NCI-H524 treated with DMSO at 0.1 percent for 48 hours (cell line): ENCODE measurements at regions not wholly inside any gene's neighbourhood (a gene's known extent, or its start where the extent isn't known, plus 50 kb on each side); places are given as distances from the start of the nearest gene placed in this dataset.
"Not testable (repeated sequence)": the region's sequence is repeated elsewhere in the genome, so short reads cannot be mapped to it uniquely, and the experiment has no call there.

Experiments
- DNase-seq: peaks from one replicate; lab custom pipeline; 2025; lab: John Stamatoyannopoulos, UW

DNA sequence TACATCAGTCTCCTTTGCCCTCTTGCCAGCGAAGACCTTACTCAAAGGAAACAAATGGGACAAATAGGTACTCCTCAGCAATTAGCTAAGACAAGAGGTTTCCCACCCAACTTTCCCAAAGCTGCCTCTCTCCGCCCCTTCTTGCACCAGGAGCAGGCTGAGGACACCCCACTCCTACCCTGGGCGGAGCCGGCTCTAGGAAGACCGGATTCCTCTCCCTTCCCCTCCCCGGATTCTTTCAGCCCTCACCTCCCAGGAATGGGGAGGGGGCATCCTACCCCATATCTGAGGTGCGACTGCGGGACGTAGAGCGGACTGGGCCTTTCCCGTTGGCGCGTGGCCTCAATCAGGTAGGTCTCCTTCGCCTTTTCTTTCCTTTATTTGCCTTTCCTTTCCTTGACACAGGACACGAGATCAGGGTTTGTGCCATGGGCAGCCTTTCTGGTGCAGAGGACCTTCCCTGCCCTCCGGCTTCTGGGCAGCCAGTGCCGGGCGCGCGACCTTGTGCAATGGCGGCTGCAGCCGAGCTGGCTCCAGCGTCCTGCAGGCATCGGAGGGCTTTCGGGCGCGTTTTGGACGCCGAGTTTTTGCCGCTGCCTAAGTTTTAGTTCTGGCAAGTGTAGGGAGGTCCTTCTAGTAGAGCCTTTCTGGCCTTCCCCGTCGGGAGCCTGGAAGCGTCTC is 279.9 kb downstream of the PLS3 start:
- not testable (repeated sequence) for DNase-seq

DNA sequence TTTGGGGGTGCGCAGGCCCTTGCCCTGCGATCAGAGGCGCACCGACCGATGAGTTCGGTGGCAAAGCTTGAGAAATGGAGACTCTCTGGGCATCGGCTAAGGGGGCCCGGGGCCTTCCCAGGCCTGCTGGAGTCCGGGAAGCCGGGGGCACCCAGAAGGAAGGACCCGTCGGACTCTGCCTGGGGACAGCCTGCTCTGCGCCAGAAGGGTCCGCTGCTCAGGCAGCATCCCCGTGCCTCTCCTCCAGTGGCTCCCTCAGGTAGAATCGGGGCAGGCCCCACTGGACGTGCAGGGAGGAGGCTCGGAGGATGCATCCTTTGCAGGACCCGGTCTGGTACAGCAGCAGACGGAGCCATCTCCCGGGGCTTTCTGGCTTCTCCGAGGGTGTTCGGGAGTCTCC is 290.0 kb downstream of the PLS3 start:
- not testable (repeated sequence) for DNase-seq

DNA sequence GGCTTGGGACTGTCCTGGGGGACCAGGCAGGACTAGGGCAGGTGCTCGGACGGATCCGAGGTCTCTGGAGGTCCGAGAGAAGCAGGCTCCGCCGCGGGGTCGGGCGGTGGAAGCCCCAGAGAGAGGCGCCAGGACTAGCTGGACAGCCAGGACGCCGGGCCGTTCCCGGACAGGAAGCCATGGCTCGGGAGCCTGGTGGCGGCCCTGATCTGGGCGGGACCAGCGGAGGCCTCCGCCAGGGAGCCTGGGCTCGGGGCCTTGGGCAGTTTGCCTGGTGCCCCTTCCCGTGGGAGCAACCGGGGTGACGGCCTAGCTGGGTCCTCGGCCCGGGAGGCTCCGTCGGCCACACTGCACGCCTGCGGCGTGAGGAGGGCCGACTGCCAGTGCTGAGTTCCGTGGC is 292.3 kb downstream of the PLS3 start:
- DNase-seq = not testable (repeated sequence)

GRCh38 chrX:115881170-115881569 is 289.4 kb upstream of the AGTR2 start:
- not testable (repeated sequence) for DNase-seq

DNA sequence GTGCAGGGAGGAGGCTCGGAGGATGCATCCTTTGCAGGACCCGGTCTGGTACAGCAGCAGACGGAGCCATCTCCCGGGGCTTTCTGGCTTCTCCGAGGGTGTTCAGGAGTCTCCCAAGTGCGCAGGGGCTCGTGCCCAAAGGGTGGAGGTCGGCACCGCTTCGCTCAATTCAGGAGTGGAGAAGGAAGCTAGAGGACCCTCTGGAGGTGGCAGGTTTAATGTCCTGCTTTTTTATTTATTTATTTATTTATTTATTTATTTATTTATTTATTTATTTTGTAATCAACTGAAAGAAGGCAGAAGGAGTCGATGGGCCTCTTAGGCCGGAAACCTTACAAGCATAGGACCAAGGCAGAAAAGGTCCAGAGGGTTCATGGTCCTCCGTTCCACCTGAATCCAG is 286.4 kb upstream of the AGTR2 start:
- not testable (repeated sequence) for DNase-seq

GRCh38 chrX:115888041-115888440 is 282.5 kb upstream of the AGTR2 start:
- not testable (repeated sequence) for DNase-seq

DNA sequence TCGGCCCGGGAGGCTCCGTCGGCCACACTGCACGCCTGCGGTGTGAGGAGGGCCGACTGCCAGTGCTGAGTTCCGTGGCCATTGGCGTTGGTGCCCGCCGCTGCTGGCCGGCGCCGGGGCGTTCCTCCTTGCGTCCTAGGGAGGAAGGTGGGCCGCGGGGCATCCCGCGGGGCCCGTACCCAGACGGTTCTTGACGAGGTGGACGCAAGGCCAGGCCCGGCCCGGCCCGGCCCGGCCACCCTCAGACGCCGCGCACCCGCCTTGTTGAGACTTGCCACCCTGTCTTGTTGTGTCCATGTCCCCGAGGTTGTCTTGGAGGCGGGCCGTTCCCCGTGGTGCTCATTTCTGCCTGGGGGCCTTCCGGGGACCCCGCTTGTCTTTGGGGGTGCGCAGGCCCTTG is 282.0 kb upstream of the AGTR2 start:
- not testable (repeated sequence) for DNase-seq

- DNase-seq = no peak
Measured at GRCh38 chrX:115889121-115889890, 281.2 kb upstream of the AGTR2 start.

GRCh38 chrX:115892056-115892708 is 278.4 kb upstream of the AGTR2 start:
- no peak for DNase-seq

DNA sequence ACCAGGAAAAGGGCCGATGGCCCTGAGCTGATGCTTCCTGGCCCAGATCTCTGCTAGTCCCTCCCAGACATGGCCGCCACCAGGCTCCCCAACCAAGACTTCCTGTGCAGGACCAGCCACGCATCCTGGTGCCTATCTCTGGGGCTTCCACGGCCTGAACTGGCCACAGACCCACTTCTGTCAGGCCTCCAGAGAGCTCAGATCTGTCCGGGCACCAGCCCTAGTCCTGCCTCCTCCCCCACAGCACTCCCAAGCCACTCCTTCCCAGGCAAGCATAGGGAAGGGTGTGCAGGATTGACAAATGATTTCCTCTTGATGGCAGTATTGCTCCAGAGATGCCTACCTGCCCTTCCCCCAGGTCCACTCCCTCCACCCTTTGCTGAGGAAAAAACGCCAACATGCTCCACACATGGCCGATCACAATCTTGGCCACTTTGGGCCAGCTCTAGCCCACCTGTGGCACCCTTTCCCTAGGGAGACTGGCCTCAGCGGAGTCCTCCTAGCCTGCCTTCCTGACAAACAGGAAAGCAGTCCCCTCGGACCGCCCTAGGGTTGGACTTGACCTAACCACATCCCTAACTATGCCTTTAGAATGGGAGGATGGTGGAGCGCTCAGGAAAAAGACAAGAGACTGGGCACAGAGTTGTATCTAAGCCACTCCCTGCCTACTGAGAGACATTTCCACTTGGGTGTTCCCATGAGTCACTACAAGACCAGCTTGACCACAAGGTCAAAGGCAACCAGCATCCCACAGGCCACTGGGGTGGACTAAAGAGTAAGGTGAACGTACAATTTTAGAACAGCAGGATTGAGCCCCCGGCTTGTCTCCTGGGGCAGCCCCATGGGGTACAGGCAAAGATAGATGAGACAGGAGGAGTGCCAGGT is 277.5 kb upstream of the AGTR2 start:
- peak; percentile 45 for DNase-seq

GRCh38 chrX:115894087-115894486 is 276.5 kb upstream of the AGTR2 start:
- DNase-seq = peak; percentile 45

GRCh38 chrX:115895678-115896329 is 274.7 kb upstream of the AGTR2 start:
- DNase-seq = no peak

GRCh38 chrX:115896362-115896761 is 274.2 kb upstream of the AGTR2 start:
- no peak for DNase-seq

GRCh38 chrX:115897956-115898355 is 272.6 kb upstream of the AGTR2 start:
- DNase-seq = no peak

GRCh38 chrX:115898382-115899001 is 272.1 kb upstream of the AGTR2 start:
- peak; percentile 19 for DNase-seq

DNA sequence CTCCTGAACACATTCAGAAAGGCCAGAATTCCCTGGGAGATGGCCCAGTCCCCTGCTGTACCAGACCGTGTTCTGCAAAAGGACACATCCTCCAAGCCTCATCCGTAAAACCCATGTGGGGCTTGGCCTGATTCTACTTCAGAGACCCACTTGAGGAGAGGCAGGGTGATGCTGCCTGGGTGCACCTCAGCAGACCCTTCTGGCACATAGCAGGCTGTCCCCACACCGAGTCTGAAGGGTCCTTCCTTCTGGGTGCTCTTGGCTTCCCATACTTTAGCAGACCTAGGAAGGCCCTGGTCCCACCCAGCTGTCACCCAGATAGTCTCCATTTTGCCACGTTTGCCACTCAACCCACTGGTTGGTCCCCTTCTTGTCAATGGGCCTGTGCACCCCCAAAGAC is 270.1 kb upstream of the AGTR2 start:
- no peak for DNase-seq

DNA sequence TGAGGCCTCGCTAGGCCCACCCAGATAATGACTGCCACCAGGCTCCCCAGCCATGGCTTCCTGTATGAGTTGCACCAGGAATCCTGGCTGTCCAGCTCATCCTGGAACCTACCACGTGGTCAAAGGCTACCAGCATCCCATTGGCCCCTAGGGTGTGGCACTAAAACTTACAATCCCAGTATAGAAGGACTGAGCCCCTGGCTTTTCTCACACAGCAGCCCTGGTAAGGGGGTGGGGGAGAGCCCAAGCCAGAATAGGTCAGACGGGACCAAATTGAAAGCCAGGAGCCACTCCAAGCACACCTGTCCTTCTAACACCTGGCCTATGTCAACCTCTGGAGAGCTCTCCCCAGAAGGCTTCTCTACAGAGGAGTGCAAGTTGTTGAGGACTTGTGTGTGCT is 269.3 kb upstream of the AGTR2 start:
- DNase-seq = no peak

DNA sequence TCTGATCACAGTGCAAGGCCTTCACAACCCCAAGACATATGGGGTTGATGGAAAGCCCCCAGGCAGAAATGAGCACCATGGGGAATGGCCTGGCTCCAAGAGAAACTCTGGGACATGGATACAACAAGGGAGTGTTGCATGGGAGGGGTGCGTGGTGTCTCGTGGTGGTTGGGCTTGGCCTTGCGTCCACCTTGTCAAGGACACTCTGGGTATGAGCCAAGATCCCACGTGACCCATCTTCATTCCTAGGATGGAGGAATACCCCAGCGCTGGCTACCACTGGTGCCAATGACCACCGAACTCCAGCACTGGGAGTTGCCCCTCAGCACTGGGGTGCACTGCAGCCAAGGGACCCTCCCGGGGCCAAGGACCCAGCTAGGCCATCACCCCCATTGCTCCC is 267.5 kb upstream of the AGTR2 start:
- DNase-seq = no peak

GRCh38 chrX:115906276-115906675 is 264.3 kb upstream of the AGTR2 start:
- DNase-seq = peak; percentile 27

DNA sequence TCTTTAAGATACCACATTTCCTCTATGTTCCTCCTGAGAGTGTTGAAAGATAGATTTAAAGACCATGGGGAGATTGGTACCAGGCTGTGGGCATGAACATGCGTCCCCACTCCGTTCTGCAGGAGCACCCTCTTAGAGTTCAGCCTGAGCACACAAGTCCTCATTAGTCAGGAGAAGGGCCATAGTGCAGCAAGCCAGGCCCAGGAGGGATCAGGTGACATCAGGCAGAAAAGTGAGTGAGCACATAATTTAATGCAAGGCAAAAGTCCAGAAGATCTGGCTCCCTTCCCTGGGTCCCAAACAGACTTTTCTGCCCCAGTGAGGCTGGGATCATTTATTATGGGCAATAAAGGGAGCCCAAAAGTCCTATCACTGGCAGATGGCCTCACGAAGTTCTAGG is 263.7 kb upstream of the AGTR2 start:
- no peak for DNase-seq

DNA sequence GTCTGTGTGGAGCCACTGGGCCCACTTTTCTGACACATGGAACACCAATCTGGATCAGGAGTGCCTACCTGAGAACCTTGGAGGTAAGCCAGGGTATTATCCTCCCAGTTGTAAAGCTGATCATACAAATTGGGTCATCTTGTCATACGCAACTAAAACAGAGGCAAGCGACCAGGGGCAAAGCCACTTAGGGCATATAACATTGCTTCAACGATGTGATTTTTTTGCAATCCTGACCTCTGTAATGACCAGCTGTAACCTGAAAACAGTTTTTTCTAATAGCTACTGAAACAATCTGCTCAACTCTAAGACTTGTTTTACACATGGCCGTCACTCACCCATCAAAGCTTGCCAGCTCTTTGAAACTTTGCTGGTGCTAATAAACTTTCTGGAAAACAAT is 261.5 kb upstream of the AGTR2 start:
- no peak for DNase-seq
